T-helper 17 cell (primary cell): ENCODE measurements at regions not wholly inside any gene's neighbourhood (a gene's known extent, or its start where the extent isn't known, plus 50 kb on each side); places are given as distances from the start of the nearest gene placed in this dataset.
"Not testable (repeated sequence)": the region's sequence is repeated elsewhere in the genome, so short reads cannot be mapped to it uniquely, and the experiment has no call there.

Experiments
- ATAC-seq: fragments of 150-1000 bp; cut with Tn5 transposase; 2 replicates; pipeline ENCODE4 v1.10.0; 2021; ENCODE audit warnings: mild to moderate bottlenecking, moderate library complexity
- DNase-seq, 3 donors: peaks; one replicate each; pipeline versions ENCODE4 v3.0.0 to v3.0.0-alpha.2; 2020 to 2021
- H3K9me3 ChIP-seq: one replicate; pipeline ENCODE4 v1.7.0; 2013; ENCODE audit warnings: low read length, mild to moderate bottlenecking; ENCODE audit not compliant: control insufficient read depth, poor library complexity, severe bottlenecking
- H3K27ac Mint-ChIP-seq: one replicate; pipeline ENCODE4 v1.8.0; 2022; ENCODE audit warnings: mild to moderate bottlenecking, moderate library complexity, mixed read lengths
- H3K27me3 Mint-ChIP-seq: one replicate; pipeline ENCODE4 v1.8.0; 2022; ENCODE audit warnings: mixed read lengths
- H3K36me3 Mint-ChIP-seq: one replicate; pipeline ENCODE4 v1.8.0; 2022; ENCODE audit warnings: low read depth, mixed read lengths
- H3K4me1 Mint-ChIP-seq: one replicate; pipeline ENCODE4 v1.8.0; 2022; ENCODE audit warnings: mild to moderate bottlenecking, mixed read lengths
- H3K4me3 Mint-ChIP-seq: one replicate; pipeline ENCODE4 v1.8.0; 2022; ENCODE audit warnings: mild to moderate bottlenecking, moderate library complexity, mixed read lengths

DNA sequence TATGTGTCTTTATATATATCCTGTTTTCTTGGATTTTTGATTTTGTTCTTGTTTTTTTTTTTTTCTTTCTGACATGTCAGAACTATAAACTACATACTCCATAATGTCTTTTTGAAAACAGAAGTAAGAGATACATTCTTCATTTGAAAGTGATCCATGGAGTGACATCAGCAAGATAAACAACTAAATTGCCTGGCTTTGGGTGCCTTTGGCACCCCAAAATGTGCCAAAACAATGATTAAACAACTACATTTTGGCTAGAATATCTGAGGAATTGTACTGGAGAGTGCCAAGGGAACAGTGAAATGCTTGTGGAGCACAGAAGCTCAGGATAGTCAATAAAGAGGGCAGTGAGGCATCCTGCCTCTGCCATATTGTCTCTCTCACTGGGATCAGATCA, 766.1 kb upstream of the ANO3 start:
- Mint-ChIP-seq H3K27ac (no peak overlapping the region), H3K36me3 (no peaks in the 10 kb centered on the region), H3K4me1 (no peaks in the 10 kb centered on the region), H3K4me3 (no peak overlapping the region), H3K27me3 (no peaks in the 10 kb centered on the region)
- no peaks in the 10 kb centered on the region for H3K9me3 ChIP-seq
- ATAC-seq, result no peak
- no peak for DNase-seq

- Mint-ChIP-seq H3K36me3 (no peaks in the 10 kb centered on the region), H3K4me3 (no peak overlapping the region), H3K27ac (no peak overlapping the region), H3K27me3 (no peaks in the 10 kb centered on the region), H3K4me1 (no peaks in the 10 kb centered on the region)
- no peak for ATAC-seq
- no peak for DNase-seq
- no peaks in the 10 kb centered on the region for H3K9me3 ChIP-seq
Measured at GRCh38 chr11:25566298-25567200, 765.4 kb upstream of the ANO3 start.

- H3K9me3 ChIP-seq, result no peaks in the 10 kb centered on the region
- H3K4me3 Mint-ChIP-seq, result no peak overlapping the region
- no peaks in the 10 kb centered on the region for H3K27me3 Mint-ChIP-seq
- DNase-seq, result no peak
- H3K36me3 Mint-ChIP-seq, result no peaks in the 10 kb centered on the region
- H3K27ac Mint-ChIP-seq, result no peak overlapping the region
- no peak for ATAC-seq
- no peaks in the 10 kb centered on the region for H3K4me1 Mint-ChIP-seq
Measured at GRCh38 chr11:25576320-25576719, 755.6 kb upstream of the ANO3 start.

- H3K36me3 Mint-ChIP-seq, H3K4me1 Mint-ChIP-seq, DNase-seq, H3K4me3 Mint-ChIP-seq, H3K27ac Mint-ChIP-seq, H3K9me3 ChIP-seq, H3K27me3 Mint-ChIP-seq, ATAC-seq: not testable (repeated sequence)
Measured at GRCh38 chr11:25579554-25579953, 752.4 kb upstream of the ANO3 start.

DNA sequence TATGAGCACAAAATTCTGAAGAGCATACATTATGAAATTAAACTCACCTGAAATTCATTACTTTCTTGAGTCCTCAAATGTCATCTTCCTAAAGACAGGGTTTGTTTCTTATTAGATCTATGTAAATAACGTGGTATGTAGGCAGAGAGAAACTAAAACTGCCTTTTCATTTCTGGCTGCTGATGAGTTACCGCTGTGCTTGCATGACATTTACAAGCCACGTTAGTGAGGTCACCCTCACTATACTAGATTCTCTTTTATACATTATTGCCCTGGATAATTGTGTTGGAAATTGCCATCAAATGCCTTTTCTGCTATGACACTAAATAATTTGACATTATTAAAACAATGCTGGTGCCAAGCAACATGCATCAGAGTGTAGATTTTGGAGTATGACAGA, 748.3 kb upstream of the ANO3 start:
- Mint-ChIP-seq H3K4me3 (no peak overlapping the region), H3K36me3 (no peaks in the 10 kb centered on the region), H3K27ac (no peak overlapping the region), H3K27me3 (no peaks in the 10 kb centered on the region), H3K4me1 (no peaks in the 10 kb centered on the region)
- DNase-seq (no peak), ATAC-seq (no peak)
- H3K9me3 ChIP-seq, result no peaks in the 10 kb centered on the region

DNA sequence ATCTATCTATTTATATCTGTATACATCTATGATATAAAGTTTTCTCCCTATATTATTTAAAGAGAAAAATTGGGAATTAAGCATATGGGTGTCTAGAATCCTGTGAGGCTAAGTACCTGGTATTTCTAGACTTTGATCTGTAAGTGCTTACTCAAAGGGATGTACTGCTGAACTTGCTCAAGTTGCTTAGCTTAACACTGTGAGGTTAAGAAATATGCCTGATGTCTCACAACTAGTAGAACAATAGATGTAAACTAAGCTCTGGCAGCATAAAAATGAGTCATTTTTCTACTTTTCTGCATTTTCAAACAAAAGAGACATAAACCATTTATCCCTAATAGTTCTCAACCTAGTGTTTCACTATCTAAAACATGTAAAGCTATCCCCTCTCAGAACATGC, 744.4 kb upstream of the ANO3 start:
- no peaks in the 10 kb centered on the region for H3K4me1 Mint-ChIP-seq
- no peaks in the 10 kb centered on the region for H3K36me3 Mint-ChIP-seq
- no peak for ATAC-seq

DNA sequence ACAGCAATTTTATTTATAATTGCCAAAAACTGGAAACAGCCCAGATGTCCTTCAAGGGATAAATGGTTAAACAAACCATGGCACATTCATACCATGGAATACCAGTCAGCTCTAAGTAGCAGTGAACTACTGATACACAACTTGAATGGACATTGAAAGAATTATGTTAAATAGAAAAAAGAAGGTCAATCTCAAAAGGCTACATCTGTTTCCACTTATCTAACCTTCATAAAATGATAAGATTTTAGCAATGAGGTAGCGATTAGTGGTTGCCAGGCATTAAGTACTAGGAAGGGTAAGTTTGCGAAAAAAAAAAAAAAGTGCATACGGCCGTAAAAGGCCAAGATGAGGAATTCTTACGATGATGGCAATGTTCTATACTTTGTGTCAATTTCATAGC, 738.7 kb upstream of the ANO3 start:
- H3K27me3 Mint-ChIP-seq, result no peaks in the 10 kb centered on the region
- no peaks in the 10 kb centered on the region for H3K4me1 Mint-ChIP-seq
- H3K4me3 Mint-ChIP-seq, result no peak overlapping the region
- H3K36me3 Mint-ChIP-seq, result no peaks in the 10 kb centered on the region
- H3K27ac Mint-ChIP-seq, result no peak overlapping the region
- DNase-seq (no peak), ATAC-seq (no peak)
- no peaks in the 10 kb centered on the region for H3K9me3 ChIP-seq

More for the DNA sequence above, 744.4 kb upstream of the ANO3 start:
- Mint-ChIP-seq H3K27me3 (no peaks in the 10 kb centered on the region), H3K4me3 (no peak overlapping the region), H3K27ac (no peak overlapping the region)
- H3K9me3 ChIP-seq, result no peaks in the 10 kb centered on the region
- DNase-seq, result no peak

DNA sequence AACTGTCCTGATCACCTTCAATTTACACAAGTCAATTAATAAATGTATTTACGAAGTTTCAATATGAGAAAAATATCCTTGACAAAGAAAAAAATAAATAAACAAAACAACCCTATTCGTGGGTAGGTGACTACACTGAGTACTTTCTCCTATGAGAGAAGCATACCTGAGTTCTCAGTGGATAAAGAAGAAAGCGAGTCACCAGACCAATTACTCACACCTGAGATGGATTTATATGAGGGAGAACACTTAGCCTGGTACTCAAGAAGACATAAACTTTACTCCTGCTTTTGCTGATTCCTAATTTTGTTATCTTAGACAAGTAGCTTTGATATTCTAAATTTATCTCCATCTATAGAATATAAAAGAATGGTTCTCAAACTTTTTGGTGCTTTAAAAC, 735.2 kb upstream of the ANO3 start:
- no peaks in the 10 kb centered on the region for H3K36me3 Mint-ChIP-seq
- H3K9me3 ChIP-seq, result no peaks in the 10 kb centered on the region
- H3K4me3 Mint-ChIP-seq, result no peak overlapping the region
- ATAC-seq (no peak), DNase-seq (no peak)
- H3K4me1 Mint-ChIP-seq, result no peaks in the 10 kb centered on the region
- no peak overlapping the region for H3K27ac Mint-ChIP-seq
- no peaks in the 10 kb centered on the region for H3K27me3 Mint-ChIP-seq

DNA sequence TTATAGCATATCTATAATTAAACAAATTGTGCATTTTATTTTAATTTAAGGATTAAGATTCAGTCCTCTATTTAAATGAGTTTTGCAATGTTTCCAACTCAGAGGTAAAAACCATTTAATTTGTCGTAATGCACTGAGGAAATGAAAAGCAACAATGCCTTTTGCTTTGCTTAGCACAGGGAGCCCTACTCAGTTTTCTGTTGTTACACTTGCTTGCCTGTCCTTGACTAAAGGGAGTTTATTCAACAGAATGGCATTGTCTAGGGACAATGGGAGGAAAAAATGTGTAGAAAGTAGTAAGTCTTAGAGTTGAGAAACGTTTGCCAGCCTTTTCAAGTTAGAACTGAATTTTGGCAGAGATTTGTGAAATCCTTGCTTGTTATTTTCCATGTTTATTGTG, 734.2 kb upstream of the ANO3 start:
- Mint-ChIP-seq H3K36me3 (no peaks in the 10 kb centered on the region), H3K27me3 (no peaks in the 10 kb centered on the region), H3K4me1 (no peaks in the 10 kb centered on the region), H3K27ac (no peak overlapping the region), H3K4me3 (no peak overlapping the region)
- H3K9me3 ChIP-seq, result no peaks in the 10 kb centered on the region
- DNase-seq, result no peak
- ATAC-seq, result no peak

DNA sequence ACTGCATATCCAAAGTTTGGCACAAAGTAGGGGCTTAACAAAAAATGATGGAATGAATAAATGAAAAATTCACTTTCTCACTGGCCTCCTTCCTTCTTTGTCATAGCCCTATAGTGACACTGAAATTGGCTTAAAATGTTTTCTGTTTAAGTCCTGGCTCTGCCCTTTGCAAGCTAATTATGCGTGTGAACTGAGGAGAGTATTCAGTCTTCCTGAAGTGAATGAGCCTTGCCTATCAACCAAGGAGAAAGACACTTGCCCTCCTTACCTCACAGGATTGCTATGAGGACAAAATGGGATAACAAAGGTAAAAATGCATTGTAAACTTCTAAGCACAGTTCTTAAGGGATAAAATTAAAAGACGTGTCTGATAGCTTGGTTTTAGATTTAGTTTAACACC, 729.8 kb upstream of the ANO3 start:
- Mint-ChIP-seq H3K27ac (no peak overlapping the region), H3K4me3 (no peak overlapping the region), H3K36me3 (no peaks in the 10 kb centered on the region), H3K4me1 (no peaks in the 10 kb centered on the region), H3K27me3 (no peaks in the 10 kb centered on the region)
- ATAC-seq (no peak), DNase-seq (no peak)
- H3K9me3 ChIP-seq, result no peaks in the 10 kb centered on the region

- H3K9me3 ChIP-seq, result no peaks in the 10 kb centered on the region
- no peaks in the 10 kb centered on the region for H3K27me3 Mint-ChIP-seq
- no peak overlapping the region for H3K4me3 Mint-ChIP-seq
- H3K27ac Mint-ChIP-seq, result no peak overlapping the region
- ATAC-seq (no peak), DNase-seq (no peak)
- no peaks in the 10 kb centered on the region for H3K36me3 Mint-ChIP-seq
- no peaks in the 10 kb centered on the region for H3K4me1 Mint-ChIP-seq
Measured at GRCh38 chr11:25602959-25603358, 729.0 kb upstream of the ANO3 start.

DNA sequence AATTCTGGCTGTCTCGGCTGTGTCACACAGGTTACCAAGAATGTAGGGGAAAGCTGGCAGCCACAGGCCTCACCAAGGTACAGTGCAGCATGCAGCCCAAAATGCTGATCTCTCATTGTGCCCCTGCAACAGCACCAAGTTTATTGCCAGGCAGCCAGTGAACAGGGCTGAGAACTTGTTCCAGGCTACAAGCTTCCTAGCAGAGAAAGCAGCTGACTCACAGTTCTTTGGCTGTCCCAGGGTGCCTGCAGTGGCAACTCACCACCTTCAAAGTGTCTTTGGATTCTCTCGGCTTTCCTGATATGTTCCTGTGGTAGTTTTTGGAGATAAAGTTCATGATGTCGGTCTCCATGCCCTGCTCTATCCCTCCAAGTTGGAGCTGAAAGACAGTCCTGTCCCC, 719.1 kb upstream of the ANO3 start:
- no peak for ATAC-seq
- no peak for DNase-seq
- no peaks in the 10 kb centered on the region for H3K36me3 Mint-ChIP-seq
- H3K4me1 Mint-ChIP-seq, result no peaks in the 10 kb centered on the region
- no peak overlapping the region for H3K27ac Mint-ChIP-seq
- no peaks in the 10 kb centered on the region for H3K9me3 ChIP-seq
- H3K4me3 Mint-ChIP-seq, result no peak overlapping the region
- H3K27me3 Mint-ChIP-seq, result no peaks in the 10 kb centered on the region

DNA sequence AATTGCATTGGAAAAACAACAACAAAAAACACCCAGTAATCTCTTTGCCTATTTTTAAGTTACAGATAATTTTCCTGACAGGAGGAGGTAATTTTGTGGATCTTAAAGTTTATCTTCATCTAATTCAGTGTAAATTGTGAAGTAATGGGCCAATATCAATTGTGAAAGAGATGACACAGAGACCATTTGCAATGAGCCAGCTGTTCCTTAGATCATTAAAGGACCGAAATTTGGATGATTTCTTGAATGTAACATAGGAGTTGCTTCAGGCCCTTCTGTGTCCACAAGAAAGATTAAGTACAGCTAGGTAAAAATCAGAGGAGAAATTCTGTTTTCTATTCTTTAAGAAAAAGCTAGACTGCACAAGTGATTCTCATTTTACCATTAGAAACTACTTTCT, 718.5 kb upstream of the ANO3 start:
- Mint-ChIP-seq H3K27me3 (no peaks in the 10 kb centered on the region), H3K27ac (no peak overlapping the region), H3K4me3 (no peak overlapping the region), H3K36me3 (no peaks in the 10 kb centered on the region), H3K4me1 (no peaks in the 10 kb centered on the region)
- DNase-seq (no peak), ATAC-seq (no peak)
- no peaks in the 10 kb centered on the region for H3K9me3 ChIP-seq

DNA sequence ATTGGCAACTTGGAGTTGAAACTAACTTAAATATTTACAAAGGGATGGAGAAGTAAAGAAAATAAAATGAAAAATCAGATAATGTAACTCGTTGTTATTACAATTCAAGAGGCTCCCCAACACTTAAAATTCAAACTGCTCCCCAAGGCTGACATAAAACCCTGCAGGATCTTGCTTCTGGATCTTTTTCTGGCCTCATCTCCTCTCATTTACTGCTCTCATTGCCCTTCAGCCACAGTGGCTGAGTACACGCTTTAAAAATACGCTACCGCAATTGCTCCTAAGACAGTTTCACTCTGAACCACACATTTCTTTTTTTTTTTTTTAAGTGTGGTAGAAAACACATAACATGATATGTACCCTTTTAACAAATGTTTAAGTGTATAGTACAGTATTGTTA, 718.1 kb upstream of the ANO3 start:
- no peak for ATAC-seq
- H3K4me1 Mint-ChIP-seq, result no peaks in the 10 kb centered on the region
- no peaks in the 10 kb centered on the region for H3K9me3 ChIP-seq
- no peak overlapping the region for H3K27ac Mint-ChIP-seq
- no peaks in the 10 kb centered on the region for H3K36me3 Mint-ChIP-seq
- DNase-seq, result no peak
- no peak overlapping the region for H3K4me3 Mint-ChIP-seq
- no peaks in the 10 kb centered on the region for H3K27me3 Mint-ChIP-seq
